Duodenal mucosa (tissue), 2 donors: ENCODE measurements at regions not wholly inside any gene's neighbourhood (a gene's known extent, or its start where the extent isn't known, plus 50 kb on each side); places are given as distances from the start of the nearest gene placed in this dataset.

Source experiments
- H3K27ac ChIP-seq: one replicate; pipeline ENCODE4 v1.7.0; 2013; ENCODE audit warnings: low read depth, low read length
- H3K27me3 ChIP-seq, 2 donors: one replicate each; pipeline ENCODE4 v1.7.0; 2013; ENCODE audit warnings: low read length in 2 of 2, control low read depth in 1 of 2; ENCODE audit not compliant: insufficient read depth in 2 of 2, control insufficient read depth in 1 of 2
- H3K36me3 ChIP-seq, 2 donors: one replicate each; pipeline ENCODE4 v1.7.0; 2013; ENCODE audit warnings: low read length in 2 of 2, control low read depth in 1 of 2; ENCODE audit not compliant: insufficient read depth in 2 of 2, control insufficient read depth in 1 of 2
- H3K4me1 ChIP-seq, 2 donors: one replicate each; pipeline ENCODE4 v1.7.0; 2013; ENCODE audit warnings: low read length in 2 of 2, control low read depth in 1 of 2; ENCODE audit not compliant: insufficient read depth in 2 of 2, control insufficient read depth in 1 of 2
- H3K4me3 ChIP-seq, 2 donors: one replicate each; pipeline ENCODE4 v1.7.0; 2013; ENCODE audit warnings: low read length in 2 of 2, low read depth in 1 of 2
- H3K9ac ChIP-seq, 2 donors: one replicate each; pipeline ENCODE4 v1.7.0; 2013; ENCODE audit warnings: low read length in 2 of 2, low read depth in 1 of 2
- H3K9me3 ChIP-seq, 2 donors: one replicate each; pipeline ENCODE4 v1.7.0; 2013; ENCODE audit warnings: low read length in 2 of 2, control low read depth in 1 of 2; ENCODE audit not compliant: control insufficient read depth in 1 of 2

DNA sequence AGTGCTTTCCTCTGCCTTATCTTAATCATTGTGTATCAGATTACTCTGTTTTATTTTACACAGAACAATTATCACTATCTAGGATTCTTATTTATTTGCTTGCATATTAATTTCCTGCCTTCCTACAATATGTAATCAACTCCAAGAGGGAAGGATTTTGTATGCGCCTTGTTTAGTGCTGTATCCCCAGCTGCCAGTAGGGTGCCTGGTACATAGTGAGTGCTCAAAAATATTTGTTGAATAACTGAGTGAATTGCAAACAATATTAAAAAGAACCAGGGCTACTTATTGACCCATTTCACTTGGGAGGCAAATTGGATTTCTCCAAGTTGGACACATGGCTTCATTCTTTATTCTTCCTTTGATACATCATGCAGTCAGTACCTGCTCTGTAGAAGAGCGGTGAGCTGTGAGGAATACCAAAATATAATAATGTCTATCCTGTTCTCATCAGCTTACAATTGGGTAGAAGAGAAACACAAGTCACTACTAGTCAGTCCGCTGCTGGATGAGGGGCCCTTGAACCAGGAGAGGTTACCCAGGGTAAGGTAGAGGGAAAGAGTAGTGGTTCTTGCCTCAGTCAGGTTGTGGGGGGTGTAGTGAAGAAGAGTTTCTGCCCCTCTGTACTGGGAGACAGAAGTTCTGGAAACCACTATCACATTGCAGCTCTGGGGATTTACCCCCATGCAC is 233.9 kb upstream of the ZBTB20 start:
- H3K9me3 ChIP-seq, result no peaks in the 10 kb centered on the region
- no peaks in the 10 kb centered on the region for H3K36me3 ChIP-seq
- H3K27me3 ChIP-seq, result no peaks in the 10 kb centered on the region
- no peak overlapping the region for H3K9ac ChIP-seq
- no peak overlapping the region for H3K27ac ChIP-seq
- H3K4me1 ChIP-seq, result no peaks in the 10 kb centered on the region
- H3K4me3 ChIP-seq, result no peak overlapping the region

- Histone ChIP-seq H3K27me3 (no peaks in the 10 kb centered on the region), H3K4me1 (no peaks in the 10 kb centered on the region), H3K9me3 (no peaks in the 10 kb centered on the region), H3K4me3 (no peak overlapping the region), H3K36me3 (no peaks in the 10 kb centered on the region), H3K9ac (no peak overlapping the region), H3K27ac (no peak overlapping the region)
Measured at GRCh38 chr3:115381573-115381912, 234.5 kb upstream of the ZBTB20 start.

- H3K27ac ChIP-seq, result no peak overlapping the region
- no peak overlapping the region for H3K4me3 ChIP-seq
- H3K9ac ChIP-seq, result no peak overlapping the region
- no peaks in the 10 kb centered on the region for H3K9me3 ChIP-seq
- no peaks in the 10 kb centered on the region for H3K4me1 ChIP-seq
- no peaks in the 10 kb centered on the region for H3K27me3 ChIP-seq
- H3K36me3 ChIP-seq, result no peaks in the 10 kb centered on the region
Measured at GRCh38 chr3:115381931-115382330, 234.8 kb upstream of the ZBTB20 start.

GRCh38 chr3:115384381-115384780 is 237.3 kb upstream of the ZBTB20 start:
- Histone ChIP-seq H3K36me3 (no peaks in the 10 kb centered on the region), H3K27me3 (no peaks in the 10 kb centered on the region), H3K4me1 (no peaks in the 10 kb centered on the region), H3K9ac (no peak overlapping the region), H3K9me3 (no peaks in the 10 kb centered on the region), H3K4me3 (no peak overlapping the region), H3K27ac (no peak overlapping the region)

DNA sequence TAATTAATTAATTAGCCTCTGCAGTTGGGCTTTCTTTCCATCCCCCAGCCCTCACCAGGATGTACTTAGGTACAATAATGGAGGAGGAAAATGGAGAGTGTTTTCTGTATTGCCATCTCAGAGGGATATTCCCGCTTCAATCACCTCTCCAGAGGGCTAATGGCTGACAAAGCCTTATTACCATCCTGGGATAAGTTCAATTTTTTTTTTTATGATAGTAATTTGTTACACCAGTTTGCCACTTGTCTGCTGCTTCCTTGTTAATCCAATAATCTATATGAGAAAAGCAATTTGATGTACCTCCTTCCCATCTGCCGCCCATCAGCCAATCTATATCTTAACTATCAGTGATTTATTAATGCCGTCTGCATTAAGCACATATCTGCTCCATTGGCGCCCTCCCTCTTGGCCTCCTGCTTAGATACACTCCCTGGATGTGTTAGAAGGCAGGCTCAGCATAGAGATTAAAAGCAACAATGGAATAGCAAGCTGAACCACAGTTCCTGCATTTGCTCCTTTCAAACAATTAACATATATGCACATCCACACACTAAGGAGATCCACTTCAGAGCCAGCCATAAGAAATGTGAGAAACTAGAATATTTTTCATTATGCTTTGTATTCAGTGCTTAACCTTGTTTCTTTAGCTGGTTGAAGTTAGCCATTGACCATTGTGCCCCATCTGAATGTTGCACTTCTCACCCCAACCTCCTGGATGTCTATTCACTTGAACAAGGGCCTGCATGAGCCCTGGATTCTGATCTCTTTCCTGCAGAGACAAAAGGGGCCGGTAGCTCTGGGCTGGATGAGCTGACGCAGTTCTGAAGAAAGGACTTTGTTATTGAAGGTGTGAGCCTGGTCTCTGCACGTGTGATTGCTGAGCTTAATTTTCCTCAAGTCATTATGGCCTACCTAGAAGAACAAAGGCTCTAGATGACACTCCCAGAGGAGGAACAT is 237.3 kb upstream of the GAP43 start:
- Histone ChIP-seq H3K4me3 (no peak overlapping the region), H3K27ac (no peak overlapping the region)

GRCh38 chr3:115388166-115388565 is 235.1 kb upstream of the GAP43 start:
- H3K27me3 ChIP-seq, result no peaks in the 10 kb centered on the region
- H3K4me1 ChIP-seq, result no peaks in the 10 kb centered on the region
- no peak overlapping the region for H3K27ac ChIP-seq
- no peak overlapping the region for H3K4me3 ChIP-seq
- H3K9me3 ChIP-seq, result no peaks in the 10 kb centered on the region
- H3K36me3 ChIP-seq, result no peaks in the 10 kb centered on the region
- H3K9ac ChIP-seq, result no peak overlapping the region

More for the DNA sequence above, 237.3 kb upstream of the GAP43 start:
- no peak overlapping the region for H3K9ac ChIP-seq
- H3K36me3 ChIP-seq, result no peaks in the 10 kb centered on the region
- H3K9me3 ChIP-seq, result no peaks in the 10 kb centered on the region
- H3K27me3 ChIP-seq, result no peaks in the 10 kb centered on the region
- H3K4me1 ChIP-seq, result no peaks in the 10 kb centered on the region

DNA sequence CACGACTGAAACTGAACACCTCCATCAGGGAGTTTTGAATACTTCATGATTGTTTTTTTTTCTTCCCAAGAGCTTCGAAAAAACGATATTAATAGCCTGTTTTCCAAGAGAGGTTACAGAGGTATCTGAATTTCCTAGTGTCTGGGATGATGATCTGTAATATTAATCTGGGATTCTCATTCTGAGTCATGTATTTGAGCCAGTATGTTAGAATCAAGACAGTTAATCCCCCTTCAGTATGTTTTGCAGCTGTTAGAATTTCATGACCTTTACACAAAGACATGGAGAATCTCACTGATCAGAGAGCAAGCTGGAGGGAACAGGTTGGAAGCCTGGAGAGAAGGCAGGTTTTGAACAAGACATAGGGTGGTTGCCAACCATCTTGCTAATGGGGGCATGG is 234.5 kb upstream of the GAP43 start:
- no peak overlapping the region for H3K27ac ChIP-seq
- H3K9me3 ChIP-seq, result no peaks in the 10 kb centered on the region
- no peaks in the 10 kb centered on the region for H3K27me3 ChIP-seq
- no peaks in the 10 kb centered on the region for H3K36me3 ChIP-seq
- no peak overlapping the region for H3K9ac ChIP-seq
- H3K4me3 ChIP-seq, result no peak overlapping the region
- H3K4me1 ChIP-seq, result no peaks in the 10 kb centered on the region

- Histone ChIP-seq H3K27me3 (no peaks in the 10 kb centered on the region), H3K4me3 (no peak overlapping the region), H3K9me3 (no peaks in the 10 kb centered on the region), H3K9ac (no peak overlapping the region), H3K36me3 (no peaks in the 10 kb centered on the region), H3K27ac (no peak overlapping the region), H3K4me1 (no peaks in the 10 kb centered on the region)
Measured at GRCh38 chr3:115396801-115397200, 226.5 kb upstream of the GAP43 start.

- H3K27ac ChIP-seq, result no peak overlapping the region
- no peaks in the 10 kb centered on the region for H3K36me3 ChIP-seq
- H3K9ac ChIP-seq, result no peak overlapping the region
- no peaks in the 10 kb centered on the region for H3K27me3 ChIP-seq
- H3K4me1 ChIP-seq, result no peaks in the 10 kb centered on the region
- no peak overlapping the region for H3K4me3 ChIP-seq
- no peaks in the 10 kb centered on the region for H3K9me3 ChIP-seq
Measured at GRCh38 chr3:115397433-115397832, 225.9 kb upstream of the GAP43 start.

GRCh38 chr3:115398506-115398905 is 224.8 kb upstream of the GAP43 start:
- Histone ChIP-seq H3K9me3 (no peaks in the 10 kb centered on the region), H3K27me3 (no peaks in the 10 kb centered on the region), H3K27ac (no peak overlapping the region), H3K4me1 (no peaks in the 10 kb centered on the region), H3K9ac (no peak overlapping the region), H3K4me3 (no peak overlapping the region), H3K36me3 (no peaks in the 10 kb centered on the region)
